GM23338 (cell line): ENCODE measurements at regions not wholly inside any gene's neighbourhood (a gene's known extent, or its start where the extent isn't known, plus 50 kb on each side); places are given as distances from the start of the nearest gene placed in this dataset.
"Not testable (repeated sequence)": the region's sequence is repeated elsewhere in the genome, so short reads cannot be mapped to it uniquely, and the experiment has no call there.

ENCODE experiments used
- CREB1 ChIP-seq: fragments of 250-450 bp; sonication (Bioruptor Pico); IDR thresholded peaks from 2 replicates; pipeline ENCODE4 v1.5.0; 2020; ENCODE audit warnings: low read depth, mild to moderate bottlenecking, moderate library complexity
- EZH2 ChIP-seq: fragments of 200-600 bp; sonication (generic); IDR thresholded peaks from one replicate; pipeline ENCODE4 v1.8.0; 2017; ENCODE audit warnings: antibody characterized with exemption, mild to moderate bottlenecking, low read depth; ENCODE audit not compliant: unreplicated experiment
- EZH2phosphoT487 ChIP-seq: fragments of 200-600 bp; sonication (generic); IDR thresholded peaks from one replicate; pipeline ENCODE4 v1.8.1; 2018; ENCODE audit warnings: antibody characterized with exemption; ENCODE audit not compliant: unreplicated experiment
- JUNB ChIP-seq: IDR thresholded peaks from one replicate; pipeline ENCODE4 v1.6.1; 2016; ENCODE audit warnings: antibody characterized with exemption; ENCODE audit not compliant: unreplicated experiment
- POLR2AphosphoS5 ChIP-seq: IDR thresholded peaks from 2 replicates; pipeline ENCODE4 v1.6.1; 2016; ENCODE audit warnings: antibody characterized with exemption, low read depth
- STAT1 ChIP-seq: IDR thresholded peaks from one replicate; pipeline ENCODE4 v1.6.1; 2016; ENCODE audit warnings: antibody characterized with exemption; ENCODE audit not compliant: unreplicated experiment
- ZNF331 ChIP-seq: fragments of 250-450 bp; sonication (Bioruptor Pico); IDR thresholded peaks from 2 replicates; pipeline ENCODE4 v1.5.0; 2020; ENCODE audit warnings: low read depth, mild to moderate bottlenecking, moderate library complexity
- TF ChIP-seq, protein P1 (sequence below), 2 experiments: fragments of 200-600 bp in 1 of 2; sonication (generic) in 1 of 2; conservative IDR thresholded peaks; 2 replicates each; pipeline versions ENCODE4 v1.5.1 to v1.6.1; 2016 to 2017; ENCODE audit warnings: antibody characterized with exemption in 2 of 2, low read depth in 2 of 2, mild to moderate bottlenecking in 2 of 2, moderate library complexity in 1 of 2
- TF ChIP-seq, protein P2 (sequence below): IDR thresholded peaks from 2 replicates; pipeline ENCODE4 v1.6.1; 2016; ENCODE audit warnings: antibody characterized with exemption
- TF ChIP-seq, protein P3 (sequence below): IDR thresholded peaks from one replicate; pipeline ENCODE4 v1.6.1; 2018; ENCODE audit warnings: antibody characterized with exemption; ENCODE audit not compliant: unreplicated experiment

DNA sequence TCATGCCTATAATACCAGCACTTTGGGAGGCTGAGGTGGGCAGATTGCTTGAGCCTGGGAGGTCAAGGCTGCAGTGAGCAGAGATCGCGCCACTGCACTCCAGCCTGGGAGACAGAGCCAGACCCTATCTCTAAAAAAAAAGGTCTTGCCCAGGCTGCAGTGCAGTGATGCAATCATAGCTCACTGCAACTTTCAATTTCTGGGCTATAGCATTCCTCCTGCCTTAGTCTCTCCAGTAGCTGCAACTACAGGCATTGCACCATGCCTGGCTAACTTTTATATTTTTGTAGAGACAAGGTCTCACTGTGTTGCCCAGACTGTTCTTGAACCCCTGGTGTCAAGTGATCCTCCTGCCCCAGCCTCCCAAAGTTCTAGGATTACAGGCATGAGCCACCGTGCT is 90.4 kb upstream of the TSC22D1 start:
- TF ChIP-seq EZH2, POLR2AphosphoS5, STAT1, ZNF331, EZH2phosphoT487, JUNB, CREB1: not testable (repeated sequence)
- TF ChIP-seq, protein P1, sequence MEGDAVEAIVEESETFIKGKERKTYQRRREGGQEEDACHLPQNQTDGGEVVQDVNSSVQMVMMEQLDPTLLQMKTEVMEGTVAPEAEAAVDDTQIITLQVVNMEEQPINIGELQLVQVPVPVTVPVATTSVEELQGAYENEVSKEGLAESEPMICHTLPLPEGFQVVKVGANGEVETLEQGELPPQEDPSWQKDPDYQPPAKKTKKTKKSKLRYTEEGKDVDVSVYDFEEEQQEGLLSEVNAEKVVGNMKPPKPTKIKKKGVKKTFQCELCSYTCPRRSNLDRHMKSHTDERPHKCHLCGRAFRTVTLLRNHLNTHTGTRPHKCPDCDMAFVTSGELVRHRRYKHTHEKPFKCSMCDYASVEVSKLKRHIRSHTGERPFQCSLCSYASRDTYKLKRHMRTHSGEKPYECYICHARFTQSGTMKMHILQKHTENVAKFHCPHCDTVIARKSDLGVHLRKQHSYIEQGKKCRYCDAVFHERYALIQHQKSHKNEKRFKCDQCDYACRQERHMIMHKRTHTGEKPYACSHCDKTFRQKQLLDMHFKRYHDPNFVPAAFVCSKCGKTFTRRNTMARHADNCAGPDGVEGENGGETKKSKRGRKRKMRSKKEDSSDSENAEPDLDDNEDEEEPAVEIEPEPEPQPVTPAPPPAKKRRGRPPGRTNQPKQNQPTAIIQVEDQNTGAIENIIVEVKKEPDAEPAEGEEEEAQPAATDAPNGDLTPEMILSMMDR (conservative IDR thresholded peaks at IDR 0.05; ENCODE audit: low read depth in 2 of 2) = not testable (repeated sequence)
- TF ChIP-seq, protein P2, sequence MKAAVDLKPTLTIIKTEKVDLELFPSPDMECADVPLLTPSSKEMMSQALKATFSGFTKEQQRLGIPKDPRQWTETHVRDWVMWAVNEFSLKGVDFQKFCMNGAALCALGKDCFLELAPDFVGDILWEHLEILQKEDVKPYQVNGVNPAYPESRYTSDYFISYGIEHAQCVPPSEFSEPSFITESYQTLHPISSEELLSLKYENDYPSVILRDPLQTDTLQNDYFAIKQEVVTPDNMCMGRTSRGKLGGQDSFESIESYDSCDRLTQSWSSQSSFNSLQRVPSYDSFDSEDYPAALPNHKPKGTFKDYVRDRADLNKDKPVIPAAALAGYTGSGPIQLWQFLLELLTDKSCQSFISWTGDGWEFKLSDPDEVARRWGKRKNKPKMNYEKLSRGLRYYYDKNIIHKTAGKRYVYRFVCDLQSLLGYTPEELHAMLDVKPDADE = not testable (repeated sequence)
- TF ChIP-seq, protein P3, sequence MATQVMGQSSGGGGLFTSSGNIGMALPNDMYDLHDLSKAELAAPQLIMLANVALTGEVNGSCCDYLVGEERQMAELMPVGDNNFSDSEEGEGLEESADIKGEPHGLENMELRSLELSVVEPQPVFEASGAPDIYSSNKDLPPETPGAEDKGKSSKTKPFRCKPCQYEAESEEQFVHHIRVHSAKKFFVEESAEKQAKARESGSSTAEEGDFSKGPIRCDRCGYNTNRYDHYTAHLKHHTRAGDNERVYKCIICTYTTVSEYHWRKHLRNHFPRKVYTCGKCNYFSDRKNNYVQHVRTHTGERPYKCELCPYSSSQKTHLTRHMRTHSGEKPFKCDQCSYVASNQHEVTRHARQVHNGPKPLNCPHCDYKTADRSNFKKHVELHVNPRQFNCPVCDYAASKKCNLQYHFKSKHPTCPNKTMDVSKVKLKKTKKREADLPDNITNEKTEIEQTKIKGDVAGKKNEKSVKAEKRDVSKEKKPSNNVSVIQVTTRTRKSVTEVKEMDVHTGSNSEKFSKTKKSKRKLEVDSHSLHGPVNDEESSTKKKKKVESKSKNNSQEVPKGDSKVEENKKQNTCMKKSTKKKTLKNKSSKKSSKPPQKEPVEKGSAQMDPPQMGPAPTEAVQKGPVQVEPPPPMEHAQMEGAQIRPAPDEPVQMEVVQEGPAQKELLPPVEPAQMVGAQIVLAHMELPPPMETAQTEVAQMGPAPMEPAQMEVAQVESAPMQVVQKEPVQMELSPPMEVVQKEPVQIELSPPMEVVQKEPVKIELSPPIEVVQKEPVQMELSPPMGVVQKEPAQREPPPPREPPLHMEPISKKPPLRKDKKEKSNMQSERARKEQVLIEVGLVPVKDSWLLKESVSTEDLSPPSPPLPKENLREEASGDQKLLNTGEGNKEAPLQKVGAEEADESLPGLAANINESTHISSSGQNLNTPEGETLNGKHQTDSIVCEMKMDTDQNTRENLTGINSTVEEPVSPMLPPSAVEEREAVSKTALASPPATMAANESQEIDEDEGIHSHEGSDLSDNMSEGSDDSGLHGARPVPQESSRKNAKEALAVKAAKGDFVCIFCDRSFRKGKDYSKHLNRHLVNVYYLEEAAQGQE = not testable (repeated sequence)
